Mesendoderm (in vitro differentiated cells): ENCODE measurements at regions not wholly inside any gene's neighbourhood (a gene's known extent, or its start where the extent isn't known, plus 50 kb on each side); places are given as distances from the start of the nearest gene placed in this dataset.

ENCODE experiments used
- DNase-seq: peaks from one replicate; pipeline ENCODE4 v3.0.0; 2013
- H2AK5ac ChIP-seq: 2 replicates; pipeline ENCODE4 v1.6.1; 2013; ENCODE audit warnings: low read length, inconsistent platforms
- H2BK120ac ChIP-seq: 2 replicates; pipeline ENCODE4 v1.6.1; 2013; ENCODE audit warnings: low read depth, mild to moderate bottlenecking, low read length, moderate library complexity, mixed read lengths
- H2BK15ac ChIP-seq: replicated peaks from 2 replicates; pipeline ENCODE4 v1.6.1; 2013; ENCODE audit warnings: low read depth, mild to moderate bottlenecking, moderate library complexity
- H2BK5ac ChIP-seq: 2 replicates; pipeline ENCODE4 v1.6.1; 2013; ENCODE audit warnings: low read length, inconsistent platforms
- H3K18ac ChIP-seq: 2 replicates; pipeline ENCODE4 v1.6.1; 2013; ENCODE audit warnings: mild to moderate bottlenecking, low read length, mixed read lengths
- H3K23ac ChIP-seq: one replicate; pipeline ENCODE4 v1.6.1; 2013; ENCODE audit warnings: low read length
- H3K27ac ChIP-seq: 2 replicates; pipeline ENCODE4 v1.5.1; 2013; ENCODE audit warnings: low read depth, mild to moderate bottlenecking, inconsistent platforms, low read length, moderate library complexity
- H3K27me3 ChIP-seq: 2 replicates; pipeline ENCODE4 v1.6.1; 2013; ENCODE audit warnings: low read length, control low read depth, mild to moderate bottlenecking, inconsistent platforms; ENCODE audit not compliant: insufficient read depth, poor library complexity
- H3K36me3 ChIP-seq: 2 replicates; pipeline ENCODE4 v1.6.1; 2013; ENCODE audit warnings: low read length, inconsistent platforms; ENCODE audit not compliant: control insufficient read depth, insufficient read depth
- H3K4ac ChIP-seq: one replicate; pipeline ENCODE4 v1.6.1; 2013; ENCODE audit warnings: low read depth, mild to moderate bottlenecking, low read length, moderate library complexity
- H3K4me1 ChIP-seq: 2 replicates; pipeline ENCODE4 v1.6.1; 2013; ENCODE audit warnings: low read depth, low read length, inconsistent platforms; ENCODE audit not compliant: control insufficient read depth
- H3K4me2 ChIP-seq: 2 replicates; pipeline ENCODE4 v1.6.1; 2013; ENCODE audit warnings: low read length
- H3K4me3 ChIP-seq: 2 replicates; pipeline ENCODE4 v1.5.1; 2013; ENCODE audit warnings: mild to moderate bottlenecking, low read length
- H3K56ac ChIP-seq: one replicate; pipeline ENCODE4 v1.6.1; 2013; ENCODE audit warnings: low read length
- H3K79me1 ChIP-seq: 2 replicates; pipeline ENCODE4 v1.6.1; 2013; ENCODE audit warnings: low read length, inconsistent platforms
- H3K79me2 ChIP-seq: 2 replicates; pipeline ENCODE4 v1.6.1; 2013; ENCODE audit warnings: mild to moderate bottlenecking, low read length; ENCODE audit not compliant: control insufficient read depth, insufficient read depth
- H3K9ac ChIP-seq: 2 replicates; pipeline ENCODE4 v1.6.1; 2013; ENCODE audit warnings: low read length, inconsistent platforms
- H4K5ac ChIP-seq: one replicate; pipeline ENCODE4 v1.6.1; 2013; ENCODE audit warnings: low read length
- H4K8ac ChIP-seq: one replicate; pipeline ENCODE4 v1.6.1; 2013; ENCODE audit warnings: low read depth, mild to moderate bottlenecking, control low read depth, low read length, moderate library complexity
- WGBS: extraction: QIAGEN DNeasy Blood & Tissue Kit; methylation state at CpG from one replicate; pipeline ENCODE4 v1.1.7; 2013; ENCODE audit warnings: low lambda C conversion rate, missing lambda C conversion rate; ENCODE audit not compliant: insufficient coverage; ENCODE audit errors: extremely low coverage; 5-methylcytosine and 5-hydroxymethylcytosine counted together

DNA sequence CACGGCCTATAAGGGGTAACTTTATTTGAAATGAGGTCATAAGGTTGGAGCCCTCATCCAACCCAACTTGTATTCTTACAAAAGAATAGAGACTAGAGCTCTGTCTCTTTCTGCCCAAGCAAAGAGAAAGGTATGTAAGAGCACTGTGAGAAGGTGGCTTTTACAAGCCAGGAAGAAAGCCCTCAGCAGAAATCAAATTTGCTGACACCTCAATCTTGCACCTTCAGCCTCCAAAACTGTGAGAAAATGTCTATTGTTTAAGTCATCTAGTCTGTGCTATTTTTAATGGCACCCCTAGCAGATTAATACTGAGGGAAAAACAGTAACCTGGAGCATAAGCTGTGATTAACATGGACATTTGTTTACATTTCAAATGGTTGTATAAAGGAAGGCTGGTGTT lies 860.7 kb downstream of the PCDH7 start:
- H4K5ac ChIP-seq = no peak overlapping the region
- no peaks in the 10 kb centered on the region for H3K79me2 ChIP-seq
- no peak overlapping the region for H3K18ac ChIP-seq
- H3K27me3 ChIP-seq = no peaks in the 10 kb centered on the region
- H3K9ac ChIP-seq = no peak overlapping the region
- no peak overlapping the region for H2AK5ac ChIP-seq
- H2BK15ac ChIP-seq = no peak overlapping the region
- no peak overlapping the region for H3K4me2 ChIP-seq
- no peak overlapping the region for H3K27ac ChIP-seq
- no peak overlapping the region for H2BK120ac ChIP-seq
- H3K36me3 ChIP-seq = no peaks in the 10 kb centered on the region
- no peaks in the 10 kb centered on the region for H3K4me1 ChIP-seq
- H2BK5ac ChIP-seq = no peak overlapping the region
- DNase-seq = no peak
- no peak overlapping the region for H3K4ac ChIP-seq
- H4K8ac ChIP-seq = no peak overlapping the region
- no peak overlapping the region for H3K56ac ChIP-seq
- whole genome bisulfite sequencing = no CpG with 5 or more reads among the region's 1 CpG
- no peaks in the 10 kb centered on the region for H3K79me1 ChIP-seq
- no peak overlapping the region for H3K4me3 ChIP-seq
- H3K23ac ChIP-seq = no peak overlapping the region

DNA sequence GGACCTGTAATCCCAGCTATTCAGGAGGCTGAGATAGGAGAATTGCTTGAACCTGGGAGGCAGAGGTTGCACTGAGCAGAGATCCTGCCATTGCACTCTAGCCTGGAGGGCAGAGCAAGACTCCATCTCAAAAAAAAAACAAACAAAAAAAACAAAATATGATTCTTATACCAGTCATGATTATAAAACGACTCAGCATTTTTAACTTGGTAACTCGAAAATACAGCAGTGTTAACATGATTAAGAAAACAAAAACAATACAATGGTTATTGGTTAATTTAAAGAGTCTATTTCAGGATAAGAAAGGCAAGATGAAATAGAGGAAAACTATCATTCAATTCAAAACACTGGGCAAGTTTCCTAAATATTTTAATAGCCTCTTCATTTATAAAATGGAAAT lies 865.3 kb downstream of the PCDH7 start:
- Histone ChIP-seq H3K4me3 (no peak overlapping the region), H3K36me3 (no peaks in the 10 kb centered on the region), H4K8ac (no peak overlapping the region), H3K4me1 (no peaks in the 10 kb centered on the region), H3K79me1 (no peaks in the 10 kb centered on the region), H3K79me2 (no peaks in the 10 kb centered on the region), H3K4ac (no peak overlapping the region), H3K9ac (no peak overlapping the region), H3K27ac (no peak overlapping the region), H3K27me3 (no peaks in the 10 kb centered on the region), H3K56ac (no peak overlapping the region), H4K5ac (no peak overlapping the region), H3K18ac (no peak overlapping the region), H2AK5ac (no peak overlapping the region), H3K4me2 (no peak overlapping the region), H2BK15ac (no peak overlapping the region), H2BK5ac (no peak overlapping the region), H2BK120ac (no peak overlapping the region), H3K23ac (no peak overlapping the region)
- WGBS = no CpG with 5 or more reads among the region's 2 CpGs
- no peak for DNase-seq

DNA sequence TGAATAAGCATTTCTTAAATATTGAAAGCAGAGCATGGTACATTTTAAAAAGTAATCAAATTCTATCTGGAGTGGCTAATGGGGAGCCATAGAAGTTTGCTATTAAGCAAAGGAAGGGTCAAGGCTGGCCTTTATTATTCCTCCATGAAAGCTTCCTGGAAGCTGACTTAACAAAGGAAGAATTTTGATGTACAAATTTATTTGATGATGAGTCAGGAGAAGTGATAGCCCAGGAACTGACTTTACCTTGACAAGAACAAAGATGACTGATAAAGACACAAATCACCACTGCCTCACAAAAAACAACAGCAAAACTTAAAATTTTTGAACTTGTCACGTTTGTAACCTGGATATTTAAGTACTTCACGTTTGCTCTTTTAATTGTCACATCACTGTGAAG lies 872.1 kb downstream of the PCDH7 start:
- DNase-seq = no peak
- no peaks in the 10 kb centered on the region for H3K79me1 ChIP-seq
- no peak overlapping the region for H2BK15ac ChIP-seq
- no peak overlapping the region for H4K8ac ChIP-seq
- WGBS = no CpG with 5 or more reads among the region's 2 CpGs
- no peak overlapping the region for H3K23ac ChIP-seq
- H3K18ac ChIP-seq = no peak overlapping the region
- no peaks in the 10 kb centered on the region for H3K36me3 ChIP-seq
- no peak overlapping the region for H3K4ac ChIP-seq
- H3K56ac ChIP-seq = no peak overlapping the region
- H3K79me2 ChIP-seq = no peaks in the 10 kb centered on the region
- no peak overlapping the region for H2BK5ac ChIP-seq
- no peak overlapping the region for H4K5ac ChIP-seq
- H3K27me3 ChIP-seq = no peaks in the 10 kb centered on the region
- no peaks in the 10 kb centered on the region for H3K4me1 ChIP-seq
- H2AK5ac ChIP-seq = no peak overlapping the region
- H3K4me2 ChIP-seq = no peak overlapping the region
- H3K27ac ChIP-seq = no peak overlapping the region
- no peak overlapping the region for H2BK120ac ChIP-seq
- H3K9ac ChIP-seq = no peak overlapping the region
- no peak overlapping the region for H3K4me3 ChIP-seq

DNA sequence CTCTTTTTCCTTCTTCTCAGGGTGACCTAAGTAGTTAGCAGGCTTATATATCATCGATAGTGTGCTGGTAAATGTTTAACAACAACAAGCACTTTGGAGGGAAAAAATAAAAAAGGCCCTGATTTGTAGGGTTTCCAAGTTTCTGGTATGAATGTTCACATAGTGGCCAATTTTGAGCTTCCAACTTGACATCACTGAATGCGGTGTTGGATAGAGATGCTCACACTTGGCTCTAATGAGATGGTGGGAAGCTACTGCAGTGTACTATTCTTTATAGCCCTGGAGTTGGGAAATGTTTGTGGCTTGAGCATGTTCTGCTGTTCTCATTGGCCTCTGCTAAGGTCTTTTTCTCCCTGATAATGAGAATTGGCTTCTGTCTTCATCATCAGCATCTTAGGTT lies 875.3 kb downstream of the PCDH7 start:
- Histone ChIP-seq H3K4ac (no peak overlapping the region), H3K56ac (no peak overlapping the region), H3K27ac (no peak overlapping the region), H3K36me3 (no peaks in the 10 kb centered on the region), H4K8ac (no peak overlapping the region), H2BK15ac (no peak overlapping the region), H4K5ac (no peak overlapping the region), H3K4me1 (no peaks in the 10 kb centered on the region), H2BK120ac (no peak overlapping the region), H3K79me1 (no peaks in the 10 kb centered on the region), H3K4me3 (no peak overlapping the region), H3K23ac (no peak overlapping the region), H3K9ac (no peak overlapping the region), H3K4me2 (no peak overlapping the region), H3K79me2 (no peaks in the 10 kb centered on the region), H3K18ac (no peak overlapping the region), H2AK5ac (no peak overlapping the region), H3K27me3 (no peaks in the 10 kb centered on the region), H2BK5ac (no peak overlapping the region)
- WGBS = no CpG with 5 or more reads among the region's 2 CpGs
- no peak for DNase-seq

DNA sequence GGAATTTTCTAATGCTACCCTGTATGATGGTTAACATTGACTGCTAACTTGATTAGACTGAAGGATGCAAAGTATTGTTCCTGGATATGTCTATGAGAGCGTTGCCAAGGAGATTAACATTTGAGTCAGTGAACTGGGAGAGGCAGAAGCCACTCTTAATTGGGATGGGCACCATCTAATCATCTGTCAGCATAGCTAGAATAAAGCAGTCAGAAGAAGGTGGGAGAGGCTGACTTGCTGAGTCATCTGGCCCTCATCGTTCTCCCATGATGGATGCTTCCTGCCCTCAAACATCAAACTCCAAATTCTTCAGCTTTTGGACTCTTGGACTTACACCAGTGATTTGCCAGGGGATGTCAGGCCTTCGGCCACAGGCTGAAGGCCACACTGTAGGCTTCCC lies 878.5 kb downstream of the PCDH7 start:
- Histone ChIP-seq H3K4me1 (no peaks in the 10 kb centered on the region), H2BK15ac (no peak overlapping the region), H3K27ac (no peak overlapping the region), H3K79me1 (no peaks in the 10 kb centered on the region), H3K9ac (no peak overlapping the region), H4K5ac (no peak overlapping the region), H2BK5ac (no peak overlapping the region), H4K8ac (no peak overlapping the region), H3K27me3 (no peaks in the 10 kb centered on the region), H3K18ac (no peak overlapping the region), H3K4me3 (no peak overlapping the region), H3K79me2 (no peaks in the 10 kb centered on the region), H2BK120ac (no peak overlapping the region), H3K4ac (no peak overlapping the region), H3K23ac (no peak overlapping the region), H3K36me3 (no peaks in the 10 kb centered on the region), H3K4me2 (no peak overlapping the region), H2AK5ac (no peak overlapping the region), H3K56ac (no peak overlapping the region)
- no CpG with 5 or more reads among the region's 3 CpGs for WGBS
- no peak for DNase-seq

DNA sequence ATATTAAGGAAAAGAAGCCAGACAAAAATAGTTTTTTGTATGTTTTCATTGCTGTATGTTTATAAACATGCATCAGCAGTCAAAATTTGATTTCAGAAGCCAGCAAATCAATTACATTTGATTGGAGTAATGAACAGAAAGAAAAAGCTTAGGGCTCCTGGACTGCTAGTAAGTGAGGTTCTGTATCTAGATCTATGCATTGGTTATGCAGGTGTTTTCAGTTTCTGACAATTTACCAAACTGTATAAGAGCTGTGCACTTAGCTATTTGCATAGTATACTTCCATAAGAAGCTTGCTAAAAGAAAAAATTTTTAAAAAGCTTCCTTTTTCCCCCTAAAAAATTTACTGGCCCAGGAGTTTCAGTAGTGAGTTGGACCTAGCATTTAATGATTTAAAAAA lies 881.6 kb downstream of the PCDH7 start:
- no peak overlapping the region for H3K4me2 ChIP-seq
- H2BK5ac ChIP-seq = no peak overlapping the region
- no peaks in the 10 kb centered on the region for H3K79me2 ChIP-seq
- H3K4me3 ChIP-seq = no peak overlapping the region
- H3K4me1 ChIP-seq = no peaks in the 10 kb centered on the region
- no peak overlapping the region for H3K27ac ChIP-seq
- H3K36me3 ChIP-seq = no peaks in the 10 kb centered on the region
- H3K79me1 ChIP-seq = no peaks in the 10 kb centered on the region
- no peak overlapping the region for H3K9ac ChIP-seq
- H2BK120ac ChIP-seq = no peak overlapping the region
- H3K18ac ChIP-seq = no peak overlapping the region
- H3K23ac ChIP-seq = no peak overlapping the region
- no peak overlapping the region for H4K5ac ChIP-seq
- no peak overlapping the region for H3K4ac ChIP-seq
- no peak for DNase-seq
- H4K8ac ChIP-seq = no peak overlapping the region
- no peak overlapping the region for H2BK15ac ChIP-seq
- no peak overlapping the region for H3K56ac ChIP-seq
- H3K27me3 ChIP-seq = no peaks in the 10 kb centered on the region
- no peak overlapping the region for H2AK5ac ChIP-seq
